ENCODE measurements at regions not wholly inside any gene's neighbourhood (a gene's known extent, or its start where the extent isn't known, plus 50 kb on each side); places are given as distances from the start of the nearest gene placed in this dataset.

DNA sequence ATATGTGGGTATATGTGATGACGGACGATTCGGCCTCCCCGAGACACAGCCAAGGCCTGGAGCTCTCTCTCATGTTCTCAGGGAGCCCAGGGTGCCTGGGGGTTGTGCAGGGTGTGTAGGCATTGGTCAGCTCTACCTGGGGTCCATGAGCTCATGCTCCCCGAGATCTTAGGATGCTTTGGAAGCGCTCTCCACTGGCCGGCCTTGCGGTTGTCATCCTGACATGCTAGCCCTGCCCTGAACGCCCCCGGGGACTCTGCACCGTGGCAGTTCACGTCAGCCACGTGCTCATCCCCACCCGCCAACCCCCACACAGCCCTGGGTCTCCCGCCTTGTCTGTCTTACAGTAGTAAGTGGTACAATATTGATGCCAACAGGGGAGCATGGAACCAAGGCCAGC lies 67.8 kb downstream of the RTP5 start:
- TF ChIP-seq, protein P1, sequence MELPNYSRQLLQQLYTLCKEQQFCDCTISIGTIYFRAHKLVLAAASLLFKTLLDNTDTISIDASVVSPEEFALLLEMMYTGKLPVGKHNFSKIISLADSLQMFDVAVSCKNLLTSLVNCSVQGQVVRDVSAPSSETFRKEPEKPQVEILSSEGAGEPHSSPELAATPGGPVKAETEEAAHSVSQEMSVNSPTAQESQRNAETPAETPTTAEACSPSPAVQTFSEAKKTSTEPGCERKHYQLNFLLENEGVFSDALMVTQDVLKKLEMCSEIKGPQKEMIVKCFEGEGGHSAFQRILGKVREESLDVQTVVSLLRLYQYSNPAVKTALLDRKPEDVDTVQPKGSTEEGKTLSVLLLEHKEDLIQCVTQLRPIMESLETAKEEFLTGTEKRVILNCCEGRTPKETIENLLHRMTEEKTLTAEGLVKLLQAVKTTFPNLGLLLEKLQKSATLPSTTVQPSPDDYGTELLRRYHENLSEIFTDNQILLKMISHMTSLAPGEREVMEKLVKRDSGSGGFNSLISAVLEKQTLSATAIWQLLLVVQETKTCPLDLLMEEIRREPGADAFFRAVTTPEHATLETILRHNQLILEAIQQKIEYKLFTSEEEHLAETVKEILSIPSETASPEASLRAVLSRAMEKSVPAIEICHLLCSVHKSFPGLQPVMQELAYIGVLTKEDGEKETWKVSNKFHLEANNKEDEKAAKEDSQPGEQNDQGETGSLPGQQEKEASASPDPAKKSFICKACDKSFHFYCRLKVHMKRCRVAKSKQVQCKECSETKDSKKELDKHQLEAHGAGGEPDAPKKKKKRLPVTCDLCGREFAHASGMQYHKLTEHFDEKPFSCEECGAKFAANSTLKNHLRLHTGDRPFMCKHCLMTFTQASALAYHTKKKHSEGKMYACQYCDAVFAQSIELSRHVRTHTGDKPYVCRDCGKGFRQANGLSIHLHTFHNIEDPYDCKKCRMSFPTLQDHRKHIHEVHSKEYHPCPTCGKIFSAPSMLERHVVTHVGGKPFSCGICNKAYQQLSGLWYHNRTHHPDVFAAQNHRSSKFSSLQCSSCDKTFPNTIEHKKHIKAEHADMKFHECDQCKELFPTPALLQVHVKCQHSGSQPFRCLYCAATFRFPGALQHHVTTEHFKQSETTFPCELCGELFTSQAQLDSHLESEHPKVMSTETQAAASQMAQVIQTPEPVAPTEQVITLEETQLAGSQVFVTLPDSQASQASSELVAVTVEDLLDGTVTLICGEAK (IDR thresholded peaks at IDR 0.05; ENCODE audit: borderline replicate concordance): no peak
- TF ChIP-seq ESRRA (IDR thresholded peaks at IDR 0.05; ENCODE audit: low read length) (no peak), FOXM1 (IDR thresholded peaks at IDR 0.05; ENCODE audit: low read depth, low read length) (no peak), EZH2 (IDR thresholded peaks at IDR 0.05; ENCODE audit: borderline replicate concordance, control insufficient read depth, low read depth, low read length) (no peak)
- TF ChIP-seq, protein P2, sequence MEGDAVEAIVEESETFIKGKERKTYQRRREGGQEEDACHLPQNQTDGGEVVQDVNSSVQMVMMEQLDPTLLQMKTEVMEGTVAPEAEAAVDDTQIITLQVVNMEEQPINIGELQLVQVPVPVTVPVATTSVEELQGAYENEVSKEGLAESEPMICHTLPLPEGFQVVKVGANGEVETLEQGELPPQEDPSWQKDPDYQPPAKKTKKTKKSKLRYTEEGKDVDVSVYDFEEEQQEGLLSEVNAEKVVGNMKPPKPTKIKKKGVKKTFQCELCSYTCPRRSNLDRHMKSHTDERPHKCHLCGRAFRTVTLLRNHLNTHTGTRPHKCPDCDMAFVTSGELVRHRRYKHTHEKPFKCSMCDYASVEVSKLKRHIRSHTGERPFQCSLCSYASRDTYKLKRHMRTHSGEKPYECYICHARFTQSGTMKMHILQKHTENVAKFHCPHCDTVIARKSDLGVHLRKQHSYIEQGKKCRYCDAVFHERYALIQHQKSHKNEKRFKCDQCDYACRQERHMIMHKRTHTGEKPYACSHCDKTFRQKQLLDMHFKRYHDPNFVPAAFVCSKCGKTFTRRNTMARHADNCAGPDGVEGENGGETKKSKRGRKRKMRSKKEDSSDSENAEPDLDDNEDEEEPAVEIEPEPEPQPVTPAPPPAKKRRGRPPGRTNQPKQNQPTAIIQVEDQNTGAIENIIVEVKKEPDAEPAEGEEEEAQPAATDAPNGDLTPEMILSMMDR (IDR thresholded peaks at IDR 0.05 in 2 of 3, conservative IDR thresholded peaks at IDR 0.05 in 1 of 3; ENCODE audit: control insufficient read depth in 2 of 3, extremely low read depth in 1 of 3, insufficient read depth in 1 of 3, low read depth in 3 of 3, low read length in 3 of 3): no peak
- TF ChIP-seq, protein P3, sequence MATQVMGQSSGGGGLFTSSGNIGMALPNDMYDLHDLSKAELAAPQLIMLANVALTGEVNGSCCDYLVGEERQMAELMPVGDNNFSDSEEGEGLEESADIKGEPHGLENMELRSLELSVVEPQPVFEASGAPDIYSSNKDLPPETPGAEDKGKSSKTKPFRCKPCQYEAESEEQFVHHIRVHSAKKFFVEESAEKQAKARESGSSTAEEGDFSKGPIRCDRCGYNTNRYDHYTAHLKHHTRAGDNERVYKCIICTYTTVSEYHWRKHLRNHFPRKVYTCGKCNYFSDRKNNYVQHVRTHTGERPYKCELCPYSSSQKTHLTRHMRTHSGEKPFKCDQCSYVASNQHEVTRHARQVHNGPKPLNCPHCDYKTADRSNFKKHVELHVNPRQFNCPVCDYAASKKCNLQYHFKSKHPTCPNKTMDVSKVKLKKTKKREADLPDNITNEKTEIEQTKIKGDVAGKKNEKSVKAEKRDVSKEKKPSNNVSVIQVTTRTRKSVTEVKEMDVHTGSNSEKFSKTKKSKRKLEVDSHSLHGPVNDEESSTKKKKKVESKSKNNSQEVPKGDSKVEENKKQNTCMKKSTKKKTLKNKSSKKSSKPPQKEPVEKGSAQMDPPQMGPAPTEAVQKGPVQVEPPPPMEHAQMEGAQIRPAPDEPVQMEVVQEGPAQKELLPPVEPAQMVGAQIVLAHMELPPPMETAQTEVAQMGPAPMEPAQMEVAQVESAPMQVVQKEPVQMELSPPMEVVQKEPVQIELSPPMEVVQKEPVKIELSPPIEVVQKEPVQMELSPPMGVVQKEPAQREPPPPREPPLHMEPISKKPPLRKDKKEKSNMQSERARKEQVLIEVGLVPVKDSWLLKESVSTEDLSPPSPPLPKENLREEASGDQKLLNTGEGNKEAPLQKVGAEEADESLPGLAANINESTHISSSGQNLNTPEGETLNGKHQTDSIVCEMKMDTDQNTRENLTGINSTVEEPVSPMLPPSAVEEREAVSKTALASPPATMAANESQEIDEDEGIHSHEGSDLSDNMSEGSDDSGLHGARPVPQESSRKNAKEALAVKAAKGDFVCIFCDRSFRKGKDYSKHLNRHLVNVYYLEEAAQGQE (IDR thresholded peaks at IDR 0.05; ENCODE audit: low read depth, low read length): no peak
